ENCODE measurements at regions not wholly inside any gene's neighbourhood (a gene's known extent, or its start where the extent isn't known, plus 50 kb on each side); places are given as distances from the start of the nearest gene placed in this dataset.

- no peaks in the 10 kb centered on the region for H3K36me3 ChIP-seq
- no peaks in the 10 kb centered on the region for H3K27me3 ChIP-seq
- H3K4me1 ChIP-seq: no peaks in the 10 kb centered on the region
- DNase-seq (peak in 1 of 4 donors; percentile 2), ATAC-seq (no peak)
- intact Hi-C loops (cut with DNase I): no loop called here
- no peak for TF ChIP-seq CTCF (IDR thresholded peaks at IDR 0.05)
- no peak overlapping the region for H3K4me3 ChIP-seq
- H3K27ac ChIP-seq: no peak overlapping the region
- H3K9me3 ChIP-seq: peaks cover 0 to 10% of the 10 kb centered on the region in 2 donors
Measured at GRCh38 chr14:44180975-44181374, 326.1 kb downstream of the FSCB start.

- Histone ChIP-seq H3K4me1 (no peaks in the 10 kb centered on the region), H3K9me3 (peaks cover 0 to 7% of the 10 kb centered on the region in 2 donors), H3K36me3 (no peaks in the 10 kb centered on the region), H3K27ac (no peak overlapping the region), H3K27me3 (no peaks in the 10 kb centered on the region), H3K4me3 (no peak overlapping the region)
- TF ChIP-seq CTCF (IDR thresholded peaks at IDR 0.05): no peak
- ATAC-seq (no peak), DNase-seq (no peak)
- intact Hi-C loops (cut with DNase I): no loop called here
Measured at GRCh38 chr14:44170556-44170955, 336.5 kb downstream of the FSCB start.

- TF ChIP-seq CTCF (IDR thresholded peaks at IDR 0.05): no peak
- no peak overlapping the region for H3K27ac ChIP-seq
- H3K36me3 ChIP-seq: no peaks in the 10 kb centered on the region
- no peaks in the 10 kb centered on the region for H3K4me1 ChIP-seq
- intact Hi-C loops (cut with DNase I): no loop called here
- DNase-seq: peak in 2 of 4 donors; percentile 7 to 30
- ATAC-seq: no peak
- no peak overlapping the region for H3K4me3 ChIP-seq
- H3K9me3 ChIP-seq: peaks cover 0 to 7% of the 10 kb centered on the region in 2 donors
- H3K27me3 ChIP-seq: no peaks in the 10 kb centered on the region
Measured at GRCh38 chr14:44170101-44170500, 337.0 kb downstream of the FSCB start.

GRCh38 chr14:44168566-44168965 lies 338.5 kb downstream of the FSCB start:
- DNase-seq: no peak
- no peak overlapping the region for H3K27ac ChIP-seq
- TF ChIP-seq CTCF (IDR thresholded peaks at IDR 0.05): no peak
- H3K36me3 ChIP-seq: no peaks in the 10 kb centered on the region
- ATAC-seq: no peak
- H3K9me3 ChIP-seq: peaks cover 0 to 3% of the 10 kb centered on the region in 2 donors
- no peak overlapping the region for H3K4me3 ChIP-seq
- H3K4me1 ChIP-seq: no peaks in the 10 kb centered on the region
- H3K27me3 ChIP-seq: no peaks in the 10 kb centered on the region
- intact Hi-C loops (cut with DNase I): no loop called here

- intact Hi-C loops (cut with DNase I): no loop called here
- Histone ChIP-seq H3K4me1 (no peaks in the 10 kb centered on the region), H3K36me3 (no peaks in the 10 kb centered on the region), H3K27me3 (no peaks in the 10 kb centered on the region), H3K27ac (no peak overlapping the region), H3K4me3 (no peak overlapping the region), H3K9me3 (peaks cover 0 to 3% of the 10 kb centered on the region in 2 donors)
- DNase-seq (no peak), ATAC-seq (no peak)
- TF ChIP-seq CTCF (IDR thresholded peaks at IDR 0.05): no peak
Measured at GRCh38 chr14:44166611-44167010, 340.5 kb downstream of the FSCB start.
